Spleen (tissue), 11 donors: ENCODE measurements at regions not wholly inside any gene's neighbourhood (a gene's known extent, or its start where the extent isn't known, plus 50 kb on each side); places are given as distances from the start of the nearest gene placed in this dataset.
"Not testable (repeated sequence)": the region's sequence is repeated elsewhere in the genome, so short reads cannot be mapped to it uniquely, and the experiment has no call there.

Experiments
- DNase-seq: peaks from one replicate; pipeline ENCODE4 v3.0.0-alpha.2; 2020
- H3K27ac ChIP-seq, 8 donors: fragments of 200-600 bp; sonication (generic) in 7 of 8; 1 replicate in 4 of 8; 2 replicates in 4 of 8; pipeline versions ENCODE4 v1.5.0 to v1.8.0; 2016 to 2021; ENCODE audit warnings: inconsistent platforms in 4 of 8, mild to moderate bottlenecking in 4 of 8, moderate library complexity in 1 of 8
- H3K27me3 ChIP-seq, 7 donors: fragments of 200-600 bp; sonication (generic) in 6 of 7; replicated peaks in 1 of 7; 1 replicate in 4 of 7; 2 replicates in 3 of 7; pipeline versions ENCODE4 v1.5.0 to v1.8.0; 2016 to 2021; ENCODE audit warnings: inconsistent platforms in 3 of 7, mild to moderate bottlenecking in 1 of 7
- H3K36me3 ChIP-seq, 6 donors: fragments of 200-600 bp; sonication (generic) in 5 of 6; 1 replicate in 4 of 6; 2 replicates in 2 of 6; pipeline versions ENCODE4 v1.5.0 to v1.8.0; 2016 to 2021; ENCODE audit warnings: inconsistent platforms in 2 of 6
- H3K4me1 ChIP-seq, 6 donors: fragments of 200-600 bp; sonication (generic) in 5 of 6; 1 replicate in 3 of 6; 2 replicates in 3 of 6; pipeline versions ENCODE4 v1.5.0 to v1.8.0; 2016 to 2021; ENCODE audit warnings: inconsistent platforms in 3 of 6
- H3K4me3 ChIP-seq, 8 donors: fragments of 200-600 bp; sonication (generic) in 7 of 8; 1 replicate in 4 of 8; 2 replicates in 4 of 8; pipeline versions ENCODE4 v1.5.0 to v1.8.0; 2016 to 2021; ENCODE audit warnings: inconsistent platforms in 4 of 8, mild to moderate bottlenecking in 4 of 8, moderate library complexity in 2 of 8
- H3K9me3 ChIP-seq, 8 donors: fragments of 200-600 bp; sonication (generic) in 7 of 8; 1 replicate in 4 of 8; 2 replicates in 4 of 8; pipeline versions ENCODE4 v1.5.0 to v1.8.0; 2016 to 2021; ENCODE audit warnings: inconsistent platforms in 4 of 8
- CTCF ChIP-seq, 11 experiments: fragments of 200-600 bp in 7 of 11; fragments of 450-650 bp in 4 of 11; sonication (generic) in 4 of 11; IDR thresholded peaks in 8 of 11; conservative IDR thresholded peaks in 3 of 11; 1 replicate in 7 of 11; 2 replicates in 4 of 11; pipeline versions ENCODE4 v1.4.0 to v1.8.0; 2016 to 2021; ENCODE audit warnings: antibody characterized with exemption in 11 of 11, inconsistent platforms in 4 of 11, mild to moderate bottlenecking in 1 of 11
- POLR2A ChIP-seq, 3 donors: fragments of 450-650 bp; IDR thresholded peaks; one replicate each; pipeline ENCODE4 v1.5.1; 2017; ENCODE audit warnings: antibody characterized with exemption in 3 of 3, mild to moderate bottlenecking in 1 of 3
- POLR2AphosphoS5 ChIP-seq, 3 donors: sonication (generic); formaldehyde crosslinking; IDR thresholded peaks; one replicate each; pipeline ENCODE4 v1.5.1; 2017; ENCODE audit warnings: antibody characterized with exemption in 3 of 3
- WGBS, 5 donors: extraction: QIAGEN DNeasy Blood & Tissue Kit in 3 of 5; methylation state at CpG; one replicate each; pipeline versions ENCODE4 v1.1.5 to v1.1.7; 2013 to 2018; 5-methylcytosine and 5-hydroxymethylcytosine counted together
- intact Hi-C: fragments of 100-400 bp; cut with DNase I; formaldehyde crosslinking; loops from one replicate; pipeline ENCODE4 v1.15.0; 2023; ENCODE audit warnings: low total_unique reads
- donor health status: healthy with polysubstance abuse.
- donor health status: DM: no; HTN: no; CAD: no; lungs with moderate emphysema.
- donor health status: DM: no; HTN: no; CAD: no.
- donor health status: Bipolar disorder and iron deficiency.
- donor health status: healthy.
- donor health status: DM: no; HTN: no; CAD: no.
- donor health status: DM: yes; HTN: yes; CAD: no.

- WGBS, 5 donors, result 82 to 96% (median 86%) methylated on average over 1 of the region's 1 CpG
- DNase-seq, result no peak
- Histone ChIP-seq H3K9me3 (no peaks in the 10 kb centered on the region), H3K27me3 (no peaks in the 10 kb centered on the region), H3K4me3 (no peak overlapping the region), H3K36me3 (no peaks in the 10 kb centered on the region), H3K27ac (no peak overlapping the region), H3K4me1 (no peaks in the 10 kb centered on the region)
- intact Hi-C loops, result no loop called here
- TF ChIP-seq POLR2A (IDR thresholded peaks at IDR 0.05) (no peak), POLR2AphosphoS5 (IDR thresholded peaks at IDR 0.05) (no peak), CTCF (IDR thresholded peaks at IDR 0.05 in 8 of 11, conservative IDR thresholded peaks at IDR 0.05 in 3 of 11) (no peak)
Observed at GRCh38 chr15:35254062-35254461, 169.0 kb upstream of the NANOGP8 start.

GRCh38 chr15:35252351-35252865 lies 167.3 kb upstream of the NANOGP8 start:
- Histone ChIP-seq H3K27me3 (no peaks in the 10 kb centered on the region), H3K9me3 (no peaks in the 10 kb centered on the region), H3K4me3 (no peak overlapping the region), H3K4me1 (no peaks in the 10 kb centered on the region), H3K36me3 (no peaks in the 10 kb centered on the region), H3K27ac (no peak overlapping the region)
- DNase-seq, result no peak
- intact Hi-C loops, result no loop called here
- TF ChIP-seq POLR2AphosphoS5 (IDR thresholded peaks at IDR 0.05) (no peak), CTCF (IDR thresholded peaks at IDR 0.05 in 8 of 11, conservative IDR thresholded peaks at IDR 0.05 in 3 of 11) (no peak), POLR2A (IDR thresholded peaks at IDR 0.05) (no peak)
- 78 to 82% (median 80%) methylated on average over 3 of the region's 3 CpGs for WGBS, 5 donors

- no peak for DNase-seq
- intact Hi-C loops, result no loop called here
- no peak overlapping the region for H3K27ac ChIP-seq
- no peaks in the 10 kb centered on the region for H3K9me3 ChIP-seq
- no peaks in the 10 kb centered on the region for H3K36me3 ChIP-seq
- H3K27me3 ChIP-seq, result no peaks in the 10 kb centered on the region
- TF ChIP-seq CTCF (IDR thresholded peaks at IDR 0.05 in 8 of 11, conservative IDR thresholded peaks at IDR 0.05 in 3 of 11) (no peak), POLR2AphosphoS5 (IDR thresholded peaks at IDR 0.05) (no peak), POLR2A (IDR thresholded peaks at IDR 0.05) (no peak)
- H3K4me1 ChIP-seq, result no peaks in the 10 kb centered on the region
- H3K4me3 ChIP-seq, result no peak overlapping the region
Observed at GRCh38 chr15:35247150-35247549, 162.1 kb upstream of the NANOGP8 start.

GRCh38 chr15:35246451-35246850 lies 161.4 kb upstream of the NANOGP8 start:
- H3K27ac ChIP-seq, result no peak overlapping the region
- no peaks in the 10 kb centered on the region for H3K36me3 ChIP-seq
- H3K9me3 ChIP-seq, result no peaks in the 10 kb centered on the region
- TF ChIP-seq CTCF (IDR thresholded peaks at IDR 0.05 in 8 of 11, conservative IDR thresholded peaks at IDR 0.05 in 3 of 11) (no peak), POLR2AphosphoS5 (IDR thresholded peaks at IDR 0.05) (no peak), POLR2A (IDR thresholded peaks at IDR 0.05) (no peak)
- no peaks in the 10 kb centered on the region for H3K27me3 ChIP-seq
- intact Hi-C loops, result no loop called here
- WGBS, 5 donors, result 84 to 94% (median 91%) methylated on average over 4 of the region's 4 CpGs
- H3K4me1 ChIP-seq, result no peaks in the 10 kb centered on the region
- H3K4me3 ChIP-seq, result no peak overlapping the region
- no peak for DNase-seq

DNA sequence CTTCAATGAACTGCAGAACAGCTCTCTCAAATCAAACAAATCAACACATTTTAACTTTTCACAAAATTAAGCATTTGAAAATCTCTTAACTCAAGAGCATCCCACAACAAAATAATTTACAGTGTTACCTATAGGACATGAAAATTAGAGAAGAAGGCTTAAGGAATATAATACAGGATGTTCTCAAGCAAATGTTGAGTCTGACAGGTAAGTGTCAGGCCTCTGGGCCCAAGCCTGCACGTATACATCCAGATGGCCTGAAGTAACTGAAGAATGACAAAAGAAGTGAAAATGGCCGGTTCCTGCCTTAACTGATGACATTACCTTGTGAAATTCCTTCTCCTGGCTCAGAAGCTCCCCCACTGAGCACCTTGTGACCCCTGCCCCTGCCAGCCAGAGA lies 160.6 kb upstream of the NANOGP8 start:
- intact Hi-C loops, H3K4me1 ChIP-seq, H3K4me3 ChIP-seq, H3K36me3 ChIP-seq, DNase-seq, H3K27me3 ChIP-seq, H3K27ac ChIP-seq, H3K9me3 ChIP-seq: not testable (repeated sequence)
- 76 to 86% (median 81%) methylated on average over 2 of the region's 2 CpGs for WGBS, 5 donors
